IPS-18a (cell line): ENCODE measurements at regions not wholly inside any gene's neighbourhood (a gene's known extent, or its start where the extent isn't known, plus 50 kb on each side); places are given as distances from the start of the nearest gene placed in this dataset.

Experiments
- H3K27ac ChIP-seq: one replicate; pipeline ENCODE4 v1.5.1; 2013; ENCODE audit warnings: low read length
- H3K27me3 ChIP-seq: one replicate; pipeline ENCODE4 v1.6.1; 2013; ENCODE audit warnings: mild to moderate bottlenecking, low read length; ENCODE audit not compliant: control insufficient read depth, insufficient read depth
- H3K36me3 ChIP-seq: one replicate; pipeline ENCODE4 v1.6.1; 2013; ENCODE audit warnings: low read depth, low read length; ENCODE audit not compliant: control insufficient read depth
- H3K4me1 ChIP-seq: one replicate; pipeline ENCODE4 v1.6.1; 2013; ENCODE audit warnings: low read depth, low read length; ENCODE audit not compliant: control insufficient read depth
- H3K4me3 ChIP-seq: one replicate; pipeline ENCODE4 v1.5.1; 2013; ENCODE audit warnings: low read length
- H3K9ac ChIP-seq: one replicate; pipeline ENCODE4 v1.6.1; 2013; ENCODE audit warnings: mild to moderate bottlenecking, low read length, moderate library complexity
- H3K9me3 ChIP-seq: one replicate; pipeline ENCODE4 v1.6.1; 2013; ENCODE audit warnings: low read depth, low read length; ENCODE audit not compliant: control insufficient read depth

- Histone ChIP-seq H3K9me3 (peaks cover 3% of the 10 kb centered on the region), H3K27me3 (no peaks in the 10 kb centered on the region), H3K9ac (no peak overlapping the region), H3K4me3 (peak overlapping the region; percentile 25), H3K36me3 (no peaks in the 10 kb centered on the region), H3K4me1 (peaks cover 16% of the 10 kb centered on the region), H3K27ac (no peak overlapping the region)
Observed at GRCh38 chr4:45985038-45985437, 138.8 kb downstream of the GABRG1 start.

- no peak overlapping the region for H3K27ac ChIP-seq
- H3K36me3 ChIP-seq, result no peaks in the 10 kb centered on the region
- no peaks in the 10 kb centered on the region for H3K4me1 ChIP-seq
- H3K4me3 ChIP-seq, result no peak overlapping the region
- no peaks in the 10 kb centered on the region for H3K27me3 ChIP-seq
- no peak overlapping the region for H3K9ac ChIP-seq
- peaks cover 3% of the 10 kb centered on the region for H3K9me3 ChIP-seq
Observed at GRCh38 chr4:45971108-45971507, 152.7 kb downstream of the GABRG1 start.

- H3K4me3 ChIP-seq, result no peak overlapping the region
- no peak overlapping the region for H3K9ac ChIP-seq
- no peak overlapping the region for H3K27ac ChIP-seq
- H3K4me1 ChIP-seq, result no peaks in the 10 kb centered on the region
- H3K9me3 ChIP-seq, result no peaks in the 10 kb centered on the region
- H3K36me3 ChIP-seq, result no peaks in the 10 kb centered on the region
- no peaks in the 10 kb centered on the region for H3K27me3 ChIP-seq
Observed at GRCh38 chr4:45957353-45957752, 166.5 kb downstream of the GABRG1 start.

- Histone ChIP-seq H3K36me3 (no peaks in the 10 kb centered on the region), H3K4me1 (no peaks in the 10 kb centered on the region), H3K4me3 (no peak overlapping the region), H3K27ac (no peak overlapping the region), H3K27me3 (no peaks in the 10 kb centered on the region), H3K9ac (no peak overlapping the region), H3K9me3 (no peaks in the 10 kb centered on the region)
Observed at GRCh38 chr4:45954276-45954675, 169.6 kb downstream of the GABRG1 start.

- no peaks in the 10 kb centered on the region for H3K9me3 ChIP-seq
- H3K4me1 ChIP-seq, result no peaks in the 10 kb centered on the region
- no peaks in the 10 kb centered on the region for H3K27me3 ChIP-seq
- H3K27ac ChIP-seq, result no peak overlapping the region
- no peak overlapping the region for H3K4me3 ChIP-seq
- no peak overlapping the region for H3K9ac ChIP-seq
- H3K36me3 ChIP-seq, result no peaks in the 10 kb centered on the region
Observed at GRCh38 chr4:45951153-45951552, 172.7 kb downstream of the GABRG1 start.

- H3K9me3 ChIP-seq, result no peaks in the 10 kb centered on the region
- H3K27ac ChIP-seq, result no peak overlapping the region
- H3K4me1 ChIP-seq, result no peaks in the 10 kb centered on the region
- no peaks in the 10 kb centered on the region for H3K36me3 ChIP-seq
- no peak overlapping the region for H3K9ac ChIP-seq
- no peaks in the 10 kb centered on the region for H3K27me3 ChIP-seq
- H3K4me3 ChIP-seq, result no peak overlapping the region
Observed at GRCh38 chr4:45946699-45947098, 177.2 kb downstream of the GABRG1 start.

- no peaks in the 10 kb centered on the region for H3K4me1 ChIP-seq
- H3K9me3 ChIP-seq, result no peaks in the 10 kb centered on the region
- H3K27ac ChIP-seq, result no peak overlapping the region
- no peak overlapping the region for H3K9ac ChIP-seq
- H3K36me3 ChIP-seq, result no peaks in the 10 kb centered on the region
- no peak overlapping the region for H3K4me3 ChIP-seq
- H3K27me3 ChIP-seq, result no peaks in the 10 kb centered on the region
Observed at GRCh38 chr4:45944000-45944399, 179.9 kb downstream of the GABRG1 start.

- Histone ChIP-seq H3K27me3 (no peaks in the 10 kb centered on the region), H3K4me1 (no peaks in the 10 kb centered on the region), H3K4me3 (no peak overlapping the region)
Observed at GRCh38 chr4:45939056-45939455, 184.8 kb downstream of the GABRG1 start.

GRCh38 chr4:45931154-45931553 is 192.7 kb downstream of the GABRG1 start:
- no peaks in the 10 kb centered on the region for H3K9me3 ChIP-seq
- no peaks in the 10 kb centered on the region for H3K27me3 ChIP-seq
- no peaks in the 10 kb centered on the region for H3K36me3 ChIP-seq
- no peaks in the 10 kb centered on the region for H3K4me1 ChIP-seq
- H3K9ac ChIP-seq, result no peak overlapping the region
- no peak overlapping the region for H3K4me3 ChIP-seq
- no peak overlapping the region for H3K27ac ChIP-seq

More at GRCh38 chr4:45939056-45939455, 184.8 kb downstream of the GABRG1 start:
- Histone ChIP-seq H3K9me3 (no peaks in the 10 kb centered on the region), H3K27ac (no peak overlapping the region), H3K9ac (no peak overlapping the region), H3K36me3 (no peaks in the 10 kb centered on the region)

- Histone ChIP-seq H3K36me3 (no peaks in the 10 kb centered on the region), H3K9ac (no peak overlapping the region), H3K27ac (no peak overlapping the region), H3K4me1 (no peaks in the 10 kb centered on the region), H3K4me3 (no peak overlapping the region), H3K9me3 (no peaks in the 10 kb centered on the region), H3K27me3 (no peaks in the 10 kb centered on the region)
Observed at GRCh38 chr4:45927641-45928040, 196.2 kb downstream of the GABRG1 start.

- H3K36me3 ChIP-seq, result no peaks in the 10 kb centered on the region
Observed at GRCh38 chr4:45925809-45926208, 198.0 kb downstream of the GABRG1 start.

GRCh38 chr4:45920861-45921260 is 203.0 kb downstream of the GABRG1 start:
- Histone ChIP-seq H3K27ac (no peak overlapping the region), H3K27me3 (no peaks in the 10 kb centered on the region), H3K4me3 (no peak overlapping the region), H3K36me3 (no peaks in the 10 kb centered on the region), H3K4me1 (no peaks in the 10 kb centered on the region), H3K9me3 (no peaks in the 10 kb centered on the region), H3K9ac (no peak overlapping the region)

More at GRCh38 chr4:45925809-45926208, 198.0 kb downstream of the GABRG1 start:
- H3K27me3 ChIP-seq, result no peaks in the 10 kb centered on the region
- no peaks in the 10 kb centered on the region for H3K9me3 ChIP-seq
- no peak overlapping the region for H3K9ac ChIP-seq
- H3K4me1 ChIP-seq, result no peaks in the 10 kb centered on the region
- no peak overlapping the region for H3K27ac ChIP-seq
- H3K4me3 ChIP-seq, result no peak overlapping the region
